Central memory CD4-positive, alpha-beta T cell (primary cell): ENCODE measurements at regions not wholly inside any gene's neighbourhood (a gene's known extent, or its start where the extent isn't known, plus 50 kb on each side); places are given as distances from the start of the nearest gene placed in this dataset.

Experiments
- DNase-seq: peaks from one replicate; pipeline ENCODE4 v3.0.0; 2022

DNA sequence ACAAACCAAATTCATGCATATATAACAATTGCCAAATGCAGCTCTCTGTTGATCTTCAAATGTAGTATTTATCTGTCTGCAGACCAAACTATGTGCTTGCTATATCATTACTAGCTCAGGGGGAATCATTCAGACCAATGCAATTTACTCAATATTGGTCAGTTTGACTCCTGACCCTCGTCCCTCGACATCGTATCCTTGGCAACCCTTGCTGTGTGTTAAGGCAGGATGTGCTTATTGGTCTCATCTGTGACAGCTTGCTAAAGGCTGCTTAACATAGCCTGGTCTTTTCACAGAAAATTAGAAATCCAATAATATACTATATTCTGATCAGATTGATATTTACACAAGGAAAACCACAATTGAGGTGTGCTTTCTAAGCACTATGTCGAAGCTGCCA lies 747.1 kb downstream of the GALR1 start:
- no peak for DNase-seq

DNA sequence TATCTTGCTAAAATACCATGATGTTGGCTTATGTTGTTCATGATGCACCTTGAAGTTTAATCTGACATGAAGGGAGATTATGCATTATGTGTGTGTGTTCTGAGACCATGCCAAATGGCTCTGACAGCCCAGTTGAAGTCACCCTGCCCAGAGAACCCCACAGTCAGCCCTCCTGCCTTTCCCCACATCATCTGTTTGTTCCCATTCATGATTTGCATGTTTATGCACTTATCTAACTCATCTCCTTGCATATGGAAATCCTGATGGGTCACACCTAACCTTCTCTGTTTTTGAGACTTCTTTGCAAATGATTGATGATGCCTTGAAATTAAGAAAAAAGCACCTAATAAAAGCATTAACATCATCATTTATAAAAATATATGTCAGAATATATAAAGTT lies 752.2 kb downstream of the GALR1 start:
- DNase-seq = no peak

DNA sequence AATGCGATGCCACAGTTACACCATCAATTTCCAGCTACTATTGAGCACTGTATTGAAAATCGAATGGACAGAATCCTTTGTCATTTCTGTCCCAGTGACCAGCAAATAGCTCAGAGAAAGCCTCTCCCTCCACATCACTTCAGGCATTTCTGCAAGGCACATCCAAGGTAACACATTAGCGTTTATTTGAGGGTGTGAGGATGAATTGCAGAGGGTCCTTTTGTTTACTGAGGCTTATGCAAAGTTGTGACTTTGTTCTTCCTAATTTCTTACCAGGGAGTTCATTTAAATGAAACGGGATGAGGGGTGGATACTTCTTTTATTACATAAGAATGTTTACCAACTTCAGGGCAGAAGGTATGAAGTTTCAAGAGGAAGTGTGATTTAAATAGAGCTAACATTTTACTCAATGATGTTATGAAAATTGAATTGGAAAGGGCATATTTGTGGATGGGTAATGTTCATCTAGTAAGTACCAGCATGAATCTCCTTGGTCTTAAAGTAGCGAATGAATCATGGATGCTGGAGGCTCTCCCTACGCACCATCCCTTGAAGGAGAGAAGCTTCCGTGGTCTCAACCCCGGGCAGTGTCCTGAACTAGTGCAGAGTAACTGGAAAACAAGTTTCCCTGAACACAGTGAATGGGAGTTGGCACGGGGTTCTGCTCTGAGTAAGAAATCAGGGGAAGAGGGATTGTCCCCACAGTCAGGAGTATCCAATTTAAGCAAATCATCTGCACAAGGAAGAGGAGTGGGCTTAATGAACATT lies 756.5 kb downstream of the GALR1 start:
- no peak for DNase-seq

DNA sequence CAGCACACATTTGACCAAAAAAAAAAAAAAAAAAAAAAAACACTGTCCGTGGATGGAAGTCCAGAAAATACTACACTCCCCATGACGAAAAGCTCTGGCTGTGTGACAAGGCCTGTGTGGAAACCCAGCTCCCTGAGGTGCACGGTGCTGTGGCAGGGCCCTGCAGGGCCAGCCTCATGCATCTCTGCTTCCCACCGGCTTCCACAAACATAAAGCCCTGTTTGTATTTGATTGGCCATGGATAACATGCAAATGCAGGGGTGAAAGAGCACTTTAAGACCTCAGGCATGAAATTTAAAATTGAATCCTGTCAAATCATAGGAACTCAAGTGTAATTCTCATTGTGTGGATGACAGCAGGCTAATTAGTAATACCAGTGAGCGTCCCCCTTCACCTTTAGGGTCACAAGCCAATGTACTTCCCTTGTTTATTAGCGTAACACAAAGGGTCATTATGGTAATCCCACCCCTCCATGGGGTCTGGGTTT lies 757.2 kb downstream of the GALR1 start:
- DNase-seq = no peak

DNA sequence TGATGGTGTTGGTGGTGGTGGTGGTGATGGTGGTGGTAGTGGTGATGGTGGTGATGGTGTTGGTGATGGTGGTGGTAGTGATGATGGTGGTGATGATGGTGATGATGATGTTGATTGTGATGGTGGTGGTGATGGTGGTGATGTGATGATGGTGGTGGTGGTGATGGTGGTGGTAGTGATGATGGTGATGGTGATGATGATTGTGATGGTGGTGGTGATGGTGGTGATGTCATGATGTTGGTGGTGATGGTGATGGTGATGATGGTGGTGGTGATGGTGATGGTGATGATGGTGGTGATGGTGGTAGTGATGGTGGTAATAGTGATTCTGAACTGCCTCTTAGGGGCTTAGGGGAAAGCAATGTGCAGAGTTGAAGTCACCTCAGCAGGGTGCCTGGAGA lies 760.7 kb downstream of the GALR1 start:
- DNase-seq = no peak

DNA sequence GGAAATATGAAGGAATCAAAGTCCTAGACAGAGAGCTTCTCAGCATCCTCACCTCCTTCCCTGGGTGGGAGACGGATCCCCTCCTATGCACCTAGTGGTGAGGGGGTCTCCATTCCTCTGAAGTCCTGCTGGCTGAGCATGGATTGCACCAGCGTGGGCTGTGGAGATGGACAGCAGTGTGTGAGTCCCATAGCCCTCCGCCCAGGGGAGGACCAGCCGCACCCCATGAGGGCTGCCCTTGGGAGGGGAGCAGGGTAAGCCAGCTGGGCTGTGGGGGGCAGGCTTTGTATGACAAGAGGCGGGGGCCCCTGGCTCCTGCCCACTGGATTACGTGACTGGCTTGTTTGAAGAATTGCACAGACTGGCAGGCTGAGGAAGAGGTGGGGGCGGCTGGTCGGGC lies 768.2 kb downstream of the GALR1 start:
- no peak for DNase-seq

DNA sequence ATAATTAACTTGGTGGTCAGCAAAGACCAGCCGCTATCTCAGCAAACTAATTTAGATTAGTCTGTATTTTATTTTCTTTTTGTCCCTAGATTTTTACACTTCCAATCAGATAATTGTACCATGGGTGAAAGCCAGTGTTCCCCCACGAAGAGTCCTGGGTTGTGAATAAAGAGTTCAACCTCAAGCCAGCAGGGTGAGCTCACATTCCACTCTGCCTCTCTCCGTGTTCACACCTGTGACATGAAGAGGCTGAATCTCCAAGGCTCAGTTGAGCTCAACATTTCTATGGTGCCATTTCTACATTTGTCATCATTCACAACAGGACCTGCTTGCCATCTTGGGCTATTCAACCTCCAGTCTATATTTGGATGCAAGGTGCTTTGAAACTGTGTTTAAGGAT lies 771.5 kb downstream of the GALR1 start:
- DNase-seq = no peak

DNA sequence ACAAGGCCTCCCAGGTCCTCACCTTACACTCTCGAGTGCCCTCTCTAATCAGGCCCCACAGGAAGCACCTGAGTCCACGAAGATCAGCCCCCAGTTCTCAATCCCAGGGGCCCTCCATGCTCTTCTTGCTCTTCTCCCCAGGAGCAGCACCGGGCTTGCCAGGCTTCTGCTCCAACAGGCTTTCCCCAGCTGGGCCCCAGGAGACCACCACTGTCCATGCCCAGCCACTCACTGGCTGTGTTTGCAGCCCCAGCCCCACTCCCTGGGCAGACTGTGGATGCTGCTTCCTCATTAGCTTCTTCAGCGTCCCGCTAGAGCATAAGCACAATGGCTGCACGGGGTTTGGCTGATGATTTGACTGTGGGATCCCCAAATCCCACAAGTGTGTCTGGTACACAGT lies 781.9 kb downstream of the GALR1 start:
- DNase-seq = no peak

DNA sequence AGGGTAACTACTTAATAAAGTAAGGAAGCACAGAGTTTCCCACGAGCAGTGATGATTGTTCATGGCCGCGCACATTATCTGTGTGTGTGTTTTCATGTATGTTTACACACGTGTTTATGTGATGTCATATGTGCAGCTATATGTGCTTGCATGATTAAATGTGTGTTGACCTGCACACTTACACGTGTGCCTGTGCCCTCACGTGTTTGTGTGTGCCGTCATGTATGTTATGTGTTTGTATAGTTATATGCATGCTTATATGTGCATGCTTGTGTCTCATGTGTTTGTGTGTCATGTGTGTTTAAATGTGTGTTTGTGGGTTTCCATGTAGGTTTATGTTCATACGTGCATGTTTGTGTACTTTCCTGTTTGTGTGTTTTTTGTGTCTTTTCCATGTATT lies 782.3 kb downstream of the GALR1 start:
- DNase-seq = no peak

DNA sequence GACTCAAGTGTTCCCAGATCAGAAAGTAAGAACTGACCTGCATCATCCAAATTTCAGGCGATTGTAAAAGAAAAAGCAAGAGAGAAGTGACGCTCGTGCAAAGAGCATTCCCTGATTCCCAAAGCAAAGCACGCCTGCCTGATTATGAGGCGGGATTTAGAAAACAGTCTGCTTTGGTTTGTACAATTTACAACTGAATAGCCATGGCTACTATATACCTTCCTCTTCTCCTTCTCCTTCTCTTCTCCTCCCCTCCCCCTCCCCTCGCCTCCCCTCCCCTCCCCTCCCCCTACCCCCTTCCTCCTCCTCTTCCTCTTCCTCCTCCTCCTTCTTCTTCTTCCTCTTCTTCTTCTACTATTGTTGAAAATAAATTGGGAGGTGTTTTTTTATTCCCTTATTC lies 782.9 kb downstream of the GALR1 start:
- DNase-seq = no peak

DNA sequence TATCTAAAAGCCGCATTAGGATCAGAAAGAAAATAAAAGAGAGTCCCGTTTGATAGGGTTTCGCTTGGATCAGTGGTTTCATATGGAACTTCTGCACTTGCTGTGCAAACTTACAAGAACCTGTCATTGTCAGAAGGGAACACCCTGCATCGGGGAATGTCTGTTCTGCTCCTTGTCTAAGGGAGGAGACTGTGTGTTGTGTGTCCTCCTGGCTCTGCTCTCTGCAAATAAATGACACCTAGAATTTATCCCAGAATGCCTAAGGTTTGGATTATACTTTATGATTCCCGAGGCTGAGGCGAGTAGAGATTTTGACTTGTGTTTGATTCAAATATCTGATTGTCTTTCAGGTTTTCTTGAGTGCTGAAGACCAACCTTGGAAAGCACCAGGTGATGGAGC lies 785.1 kb downstream of the GALR1 start:
- no peak for DNase-seq

DNA sequence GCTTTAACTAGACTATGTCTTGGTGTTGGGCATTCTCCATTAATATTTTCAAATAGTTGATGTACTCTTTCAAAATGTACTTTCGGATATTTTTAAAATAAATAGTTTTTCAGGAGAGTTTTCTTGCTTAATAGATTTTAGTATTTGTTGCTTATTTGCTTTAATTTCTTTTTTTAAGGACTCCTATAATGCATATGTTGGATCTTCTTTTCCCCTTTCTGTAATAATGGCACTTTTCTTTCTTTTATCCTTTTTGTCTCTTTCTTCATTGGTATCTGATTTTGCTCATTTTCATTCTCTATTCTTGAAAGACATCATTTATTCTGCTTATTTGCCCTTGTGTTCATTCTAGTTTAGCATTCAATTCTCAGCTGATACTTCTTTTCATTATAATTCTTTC lies 791.6 kb downstream of the GALR1 start:
- no peak for DNase-seq

DNA sequence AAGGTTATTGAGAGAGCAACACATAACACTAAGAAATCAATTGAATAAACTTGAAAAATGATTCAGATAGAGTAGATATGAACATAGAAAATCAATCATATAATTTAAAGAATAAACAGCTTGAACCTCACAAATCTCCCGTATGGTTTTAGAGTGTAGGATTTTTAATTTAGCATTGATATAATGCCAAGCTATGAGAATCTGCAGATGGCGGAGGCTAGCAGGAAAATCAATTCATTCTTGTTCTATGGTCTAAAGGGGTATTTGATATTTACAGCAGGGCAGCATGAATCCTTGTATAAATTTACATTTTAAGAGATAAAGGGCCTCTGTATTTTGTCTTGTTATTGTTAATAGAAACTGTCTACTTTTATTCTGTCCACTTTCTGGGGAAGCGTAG lies 797.0 kb downstream of the GALR1 start:
- DNase-seq = no peak

DNA sequence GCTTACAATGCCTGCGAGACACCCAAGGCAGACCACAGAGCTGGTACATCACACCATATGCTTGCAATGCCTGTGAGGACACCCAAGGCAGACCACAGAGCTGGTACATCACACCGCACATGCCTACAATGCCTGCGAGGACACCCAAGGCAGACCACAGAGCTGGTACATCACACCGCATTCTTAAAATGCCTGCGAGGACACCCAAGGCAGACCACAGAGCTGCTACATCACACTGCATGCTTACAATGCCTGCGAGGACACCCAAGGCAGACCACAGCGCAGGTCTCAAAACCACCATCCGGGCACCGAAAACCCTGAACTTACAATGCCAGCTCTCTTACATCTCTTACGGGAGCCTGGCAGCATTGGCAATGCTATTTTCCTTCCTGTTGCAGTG lies 799.6 kb downstream of the GALR1 start:
- no peak for DNase-seq

DNA sequence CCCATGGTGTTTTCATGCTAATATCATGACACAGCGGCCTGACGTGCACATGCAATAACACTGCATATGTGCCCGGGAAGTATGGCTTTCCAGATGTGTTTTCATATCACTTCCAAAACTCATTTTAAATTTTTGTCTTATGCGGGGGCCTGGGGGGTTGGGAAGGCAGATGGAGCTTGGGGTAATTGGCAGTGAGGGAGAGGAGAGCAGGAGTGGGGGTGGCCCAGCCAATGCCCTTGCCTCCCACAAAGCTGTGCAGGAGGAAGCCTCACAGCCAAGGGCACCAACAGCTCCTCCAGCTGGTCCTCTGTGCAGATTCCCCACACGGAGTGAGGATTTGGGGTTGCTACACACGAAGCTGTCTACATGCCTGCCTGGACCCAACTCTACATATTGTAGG lies 805.2 kb downstream of the GALR1 start:
- DNase-seq = no peak

DNA sequence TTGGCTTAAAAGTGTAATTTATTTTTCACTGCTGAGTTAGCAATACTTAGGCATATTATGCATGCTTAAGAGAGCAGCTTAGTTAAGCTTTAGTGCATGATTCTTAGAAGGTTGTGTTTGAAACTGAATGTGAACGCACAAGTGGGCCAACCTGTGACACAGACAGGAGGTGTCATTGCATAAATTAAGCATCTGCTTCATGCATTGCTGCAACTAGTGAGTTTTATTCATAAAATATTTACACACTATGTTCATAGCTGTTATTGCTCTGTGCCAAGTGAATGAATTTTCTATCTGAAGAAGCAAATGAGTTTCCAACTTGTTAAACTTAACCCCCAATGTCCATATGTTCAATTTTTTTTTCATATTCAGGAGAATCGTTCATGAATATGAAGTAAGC lies 806.4 kb downstream of the GALR1 start:
- no peak for DNase-seq

DNA sequence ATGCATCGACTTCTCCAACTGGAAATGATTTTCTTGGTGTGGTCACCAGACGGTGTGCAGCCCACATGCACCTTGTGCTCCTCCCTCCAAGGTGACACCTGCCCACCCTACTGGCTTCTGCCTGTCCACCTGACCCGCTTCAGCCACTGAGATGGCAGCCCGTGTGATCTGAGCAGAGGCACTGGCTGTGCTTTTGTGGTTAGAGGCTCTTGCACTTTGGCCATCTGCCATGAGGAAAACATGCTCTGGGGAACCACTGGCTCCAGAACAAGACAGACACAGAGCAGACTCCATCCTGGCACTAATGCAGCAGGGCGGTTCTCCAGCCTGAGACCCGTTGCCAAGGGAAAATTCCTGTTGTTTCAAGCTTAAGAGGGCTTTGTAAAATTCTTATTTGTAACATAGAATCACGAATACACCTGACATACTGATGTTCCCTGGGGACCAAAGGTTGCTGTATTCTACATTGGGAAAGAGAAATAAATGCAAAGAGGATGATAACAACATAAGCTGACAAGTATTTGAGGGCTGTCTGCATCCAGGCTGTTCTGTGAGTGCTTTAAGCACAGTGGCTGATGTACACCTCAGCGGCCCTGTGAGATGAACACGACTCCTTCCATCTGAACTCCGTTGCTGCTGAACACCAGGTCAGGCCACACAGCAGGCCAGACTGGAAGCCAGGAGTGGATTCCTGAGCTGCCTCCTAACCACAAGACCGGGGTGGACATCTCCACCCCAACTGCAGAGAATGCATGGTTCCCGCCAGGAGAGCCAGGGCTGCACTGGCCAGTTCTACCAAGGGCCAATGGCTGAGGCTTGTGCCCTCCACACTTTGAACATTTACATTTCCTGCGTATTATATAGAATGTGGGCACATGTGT lies 820.4 kb downstream of the GALR1 start:
- DNase-seq = no peak

DNA sequence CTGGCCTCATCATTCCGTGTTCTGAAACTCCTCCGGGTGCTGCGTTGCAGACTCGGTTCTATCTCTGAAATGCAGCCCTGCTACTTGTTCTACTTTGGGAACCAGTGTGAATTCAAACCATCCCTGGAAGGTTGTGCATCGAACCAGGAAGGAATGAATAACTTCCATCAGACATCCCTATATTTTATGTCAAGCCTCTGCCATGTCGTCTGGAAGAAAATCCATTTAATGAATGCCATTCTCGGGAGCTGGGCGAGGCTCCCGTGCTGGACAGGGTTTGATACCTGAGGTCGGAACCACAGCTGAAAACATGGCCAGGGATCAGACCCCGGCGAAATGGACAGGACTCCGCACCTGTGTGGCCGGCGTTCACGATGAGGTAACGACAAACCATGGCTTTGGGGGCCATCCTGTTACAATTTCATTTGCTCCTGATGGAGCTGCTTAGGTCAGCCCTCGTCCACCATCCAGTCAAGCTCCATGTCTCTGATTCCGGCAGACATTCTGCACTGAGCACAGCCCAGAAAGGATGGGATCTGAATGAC lies 821.6 kb downstream of the GALR1 start:
- no peak for DNase-seq

DNA sequence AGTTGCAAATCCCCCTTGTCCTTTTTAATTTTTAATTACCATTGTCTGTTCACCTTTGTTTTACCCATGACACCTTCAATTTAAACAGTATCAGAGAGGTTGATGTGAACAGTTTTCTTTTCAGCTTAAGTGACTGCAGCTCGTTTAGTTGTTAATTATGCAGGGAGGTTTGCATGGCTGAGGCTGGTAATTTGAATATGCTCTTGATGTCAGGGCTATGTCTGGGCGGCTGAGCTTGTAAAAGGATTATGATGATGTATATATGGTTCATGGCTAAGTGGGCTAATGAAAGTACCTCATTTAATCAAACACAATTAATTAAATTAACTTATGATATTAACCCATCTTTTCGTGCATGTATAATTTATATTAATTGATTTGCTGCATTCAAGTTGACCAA lies 822.1 kb downstream of the GALR1 start:
- DNase-seq = no peak

DNA sequence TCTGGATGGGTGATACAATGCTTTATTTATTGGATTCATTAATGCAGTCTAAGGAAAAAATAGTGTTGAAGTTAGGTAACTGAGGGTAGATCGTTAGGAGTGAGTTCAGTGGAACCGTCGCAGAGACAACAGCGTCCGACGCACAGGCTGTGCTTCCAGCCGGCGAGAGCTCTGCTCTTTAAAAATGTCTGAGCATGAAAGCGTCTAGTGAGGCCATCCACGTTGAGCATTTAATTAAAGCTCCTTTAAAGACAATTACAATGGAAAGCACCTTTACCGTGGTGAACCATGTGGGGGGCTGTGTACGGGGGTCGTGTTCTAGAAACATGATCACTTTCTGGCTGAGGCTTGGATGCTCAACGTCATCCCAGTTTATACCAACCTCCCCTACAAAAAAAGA lies 822.7 kb downstream of the GALR1 start:
- DNase-seq = no peak

DNA sequence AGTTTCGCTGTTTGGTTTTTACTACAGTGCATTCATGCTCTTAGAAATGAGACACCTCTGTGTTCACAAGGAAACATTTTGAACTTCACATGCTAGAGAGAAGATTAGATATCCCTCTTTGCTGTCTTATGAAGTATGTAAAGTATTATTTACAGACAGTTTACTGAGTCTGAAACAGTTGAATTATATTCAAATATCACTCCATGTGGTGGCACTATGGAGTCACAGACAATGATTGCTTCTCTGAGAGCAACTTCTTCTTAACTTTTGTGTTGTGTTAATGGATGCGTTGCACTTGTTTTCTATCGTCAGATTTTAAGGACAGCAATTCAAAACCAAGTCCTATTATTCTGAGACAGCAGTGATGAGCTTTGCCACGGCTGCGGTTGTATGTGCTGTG lies 823.6 kb downstream of the GALR1 start:
- DNase-seq = no peak

DNA sequence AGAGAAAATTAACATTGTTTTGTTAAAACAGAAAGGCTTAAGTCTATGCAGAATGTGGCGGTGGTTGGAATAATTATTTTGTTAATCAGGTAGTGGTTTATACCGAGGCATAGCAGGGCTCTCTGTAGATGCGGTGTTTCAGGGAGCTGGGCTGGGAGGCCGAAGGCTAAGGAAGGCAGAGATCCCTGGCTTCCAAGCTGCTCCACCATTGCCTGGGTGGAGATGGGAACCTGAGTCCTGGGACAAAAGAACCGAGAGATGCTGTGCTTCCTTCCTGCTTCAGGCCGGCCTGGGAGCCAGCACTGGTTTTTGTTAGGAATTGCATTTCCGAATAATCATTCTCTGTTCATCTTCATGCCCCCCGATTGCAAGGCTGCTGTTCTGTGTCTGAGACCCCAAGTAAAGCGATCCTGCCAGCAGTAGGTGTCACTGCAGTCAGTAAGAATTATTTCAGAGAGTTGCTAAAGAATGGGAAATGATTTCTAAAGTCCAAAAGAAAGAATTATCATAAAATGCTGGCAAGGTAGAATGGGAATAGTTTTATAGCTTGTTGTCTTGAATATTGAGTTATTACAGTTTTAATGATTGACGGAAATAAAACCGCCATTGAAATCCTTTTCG lies 824.9 kb downstream of the GALR1 start:
- no peak for DNase-seq

DNA sequence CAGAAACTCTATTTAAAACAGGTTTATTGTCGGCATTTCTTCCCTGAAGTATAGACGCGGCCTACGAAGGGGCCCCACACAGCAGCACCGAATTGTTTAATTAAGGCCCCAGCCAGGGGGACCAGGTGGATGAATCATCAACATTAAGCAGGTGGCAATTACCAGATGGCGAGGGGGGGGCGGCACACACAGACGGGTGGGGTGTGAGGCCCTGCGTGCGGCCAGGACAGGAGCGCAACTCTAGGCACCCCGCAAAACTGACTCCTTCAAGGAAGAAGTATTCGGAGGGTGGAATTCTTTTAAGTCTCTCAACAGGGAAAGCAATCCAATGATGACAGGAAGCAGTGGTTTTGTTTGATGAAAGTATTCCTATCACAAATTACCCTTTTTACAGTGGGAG lies 830.4 kb downstream of the GALR1 start:
- no peak for DNase-seq

DNA sequence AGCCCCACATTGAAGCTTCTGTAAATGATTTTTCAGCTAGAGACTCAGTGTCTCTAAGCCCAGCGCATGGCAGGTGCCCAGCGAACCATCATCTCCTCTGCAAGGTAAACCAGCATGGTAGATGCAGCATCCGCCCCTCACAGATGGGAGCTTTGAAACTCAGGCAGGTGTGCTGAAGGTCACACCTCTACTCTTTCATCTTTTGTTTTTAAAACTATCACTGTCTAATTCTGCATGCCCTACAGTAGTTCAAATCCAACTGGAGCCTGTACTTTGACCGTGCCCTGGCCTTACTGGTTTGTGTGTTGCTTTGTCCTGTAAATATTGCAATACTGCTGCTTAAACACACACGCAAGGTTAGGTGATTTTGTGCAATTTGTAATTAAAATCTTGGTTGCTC lies 831.1 kb downstream of the GALR1 start:
- no peak for DNase-seq
